ENCODE measurements at regions not wholly inside any gene's neighbourhood (a gene's known extent, or its start where the extent isn't known, plus 50 kb on each side); places are given as distances from the start of the nearest gene placed in this dataset.

DNA sequence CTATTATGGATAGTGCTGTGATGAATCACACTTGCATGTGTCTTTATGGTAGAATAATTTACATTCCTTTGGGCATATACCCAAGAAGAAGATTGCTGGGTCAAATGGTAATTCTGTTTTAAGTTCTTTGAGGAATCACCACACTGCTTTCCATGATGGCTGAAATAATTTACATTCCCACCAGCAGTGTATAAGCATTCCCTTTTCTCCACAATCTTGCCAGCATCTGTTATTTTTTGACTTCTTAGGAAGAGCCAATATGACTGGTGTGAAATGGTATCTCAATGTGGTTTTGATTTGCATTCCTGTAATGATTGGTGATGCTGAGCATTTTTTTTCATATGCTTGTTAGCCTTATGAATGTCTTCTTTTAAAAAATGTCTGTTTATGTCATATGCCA lies 1120.2 kb downstream of the ARAP2 start:
- no peak for TF ChIP-seq POLR2AphosphoS5 (IDR thresholded peaks at IDR 0.05)
- TF ChIP-seq, protein P1, sequence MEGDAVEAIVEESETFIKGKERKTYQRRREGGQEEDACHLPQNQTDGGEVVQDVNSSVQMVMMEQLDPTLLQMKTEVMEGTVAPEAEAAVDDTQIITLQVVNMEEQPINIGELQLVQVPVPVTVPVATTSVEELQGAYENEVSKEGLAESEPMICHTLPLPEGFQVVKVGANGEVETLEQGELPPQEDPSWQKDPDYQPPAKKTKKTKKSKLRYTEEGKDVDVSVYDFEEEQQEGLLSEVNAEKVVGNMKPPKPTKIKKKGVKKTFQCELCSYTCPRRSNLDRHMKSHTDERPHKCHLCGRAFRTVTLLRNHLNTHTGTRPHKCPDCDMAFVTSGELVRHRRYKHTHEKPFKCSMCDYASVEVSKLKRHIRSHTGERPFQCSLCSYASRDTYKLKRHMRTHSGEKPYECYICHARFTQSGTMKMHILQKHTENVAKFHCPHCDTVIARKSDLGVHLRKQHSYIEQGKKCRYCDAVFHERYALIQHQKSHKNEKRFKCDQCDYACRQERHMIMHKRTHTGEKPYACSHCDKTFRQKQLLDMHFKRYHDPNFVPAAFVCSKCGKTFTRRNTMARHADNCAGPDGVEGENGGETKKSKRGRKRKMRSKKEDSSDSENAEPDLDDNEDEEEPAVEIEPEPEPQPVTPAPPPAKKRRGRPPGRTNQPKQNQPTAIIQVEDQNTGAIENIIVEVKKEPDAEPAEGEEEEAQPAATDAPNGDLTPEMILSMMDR (IDR thresholded peaks at IDR 0.05): no peak
- TF ChIP-seq POLR2A (IDR thresholded peaks at IDR 0.05): no peak
